ENCODE measurements at regions not wholly inside any gene's neighbourhood (a gene's known extent, or its start where the extent isn't known, plus 50 kb on each side); places are given as distances from the start of the nearest gene placed in this dataset.

DNA sequence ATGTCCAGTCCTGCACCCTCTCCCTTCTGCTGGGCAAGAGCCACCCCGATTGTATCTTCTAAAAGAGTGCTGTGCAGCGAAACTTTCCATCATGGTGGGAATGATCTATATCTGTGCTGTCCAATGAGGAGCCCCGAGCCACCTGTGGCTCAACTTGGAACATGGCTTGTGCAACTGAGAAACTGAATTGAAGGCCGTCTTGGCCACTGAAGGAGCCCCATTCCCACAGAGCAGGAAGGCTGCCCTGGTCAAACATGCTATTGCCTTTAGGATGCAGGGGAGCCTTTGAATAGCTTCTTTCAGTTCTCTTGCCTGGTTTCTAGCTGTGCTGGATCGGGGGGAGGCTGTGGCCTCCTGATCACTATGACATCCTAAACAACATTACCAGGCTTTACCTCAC is 427.6 kb downstream of the SETD4 start:
- H3K4me3 Mint-ChIP-seq (ENCODE audit: unreplicated experiment): no peak overlapping the region
- H3K27me3 Mint-ChIP-seq (ENCODE audit: unreplicated experiment): no peaks in the 10 kb centered on the region
- peaks cover 7% of the 10 kb centered on the region for H3K4me1 Mint-ChIP-seq (ENCODE audit: unreplicated experiment)
- H3K9me3 Mint-ChIP-seq (ENCODE audit: unreplicated experiment): no peaks in the 10 kb centered on the region
- no peak overlapping the region for H3K27ac Mint-ChIP-seq (ENCODE audit: unreplicated experiment)
- TF ChIP-seq, protein P1, sequence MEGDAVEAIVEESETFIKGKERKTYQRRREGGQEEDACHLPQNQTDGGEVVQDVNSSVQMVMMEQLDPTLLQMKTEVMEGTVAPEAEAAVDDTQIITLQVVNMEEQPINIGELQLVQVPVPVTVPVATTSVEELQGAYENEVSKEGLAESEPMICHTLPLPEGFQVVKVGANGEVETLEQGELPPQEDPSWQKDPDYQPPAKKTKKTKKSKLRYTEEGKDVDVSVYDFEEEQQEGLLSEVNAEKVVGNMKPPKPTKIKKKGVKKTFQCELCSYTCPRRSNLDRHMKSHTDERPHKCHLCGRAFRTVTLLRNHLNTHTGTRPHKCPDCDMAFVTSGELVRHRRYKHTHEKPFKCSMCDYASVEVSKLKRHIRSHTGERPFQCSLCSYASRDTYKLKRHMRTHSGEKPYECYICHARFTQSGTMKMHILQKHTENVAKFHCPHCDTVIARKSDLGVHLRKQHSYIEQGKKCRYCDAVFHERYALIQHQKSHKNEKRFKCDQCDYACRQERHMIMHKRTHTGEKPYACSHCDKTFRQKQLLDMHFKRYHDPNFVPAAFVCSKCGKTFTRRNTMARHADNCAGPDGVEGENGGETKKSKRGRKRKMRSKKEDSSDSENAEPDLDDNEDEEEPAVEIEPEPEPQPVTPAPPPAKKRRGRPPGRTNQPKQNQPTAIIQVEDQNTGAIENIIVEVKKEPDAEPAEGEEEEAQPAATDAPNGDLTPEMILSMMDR (IDR thresholded peaks at IDR 0.05; ENCODE audit: unreplicated experiment): no peak
- DNase-seq (ENCODE audit: low spot score): no peak
- H3K36me3 Mint-ChIP-seq (ENCODE audit: low read depth, unreplicated experiment): no peaks in the 10 kb centered on the region

DNA sequence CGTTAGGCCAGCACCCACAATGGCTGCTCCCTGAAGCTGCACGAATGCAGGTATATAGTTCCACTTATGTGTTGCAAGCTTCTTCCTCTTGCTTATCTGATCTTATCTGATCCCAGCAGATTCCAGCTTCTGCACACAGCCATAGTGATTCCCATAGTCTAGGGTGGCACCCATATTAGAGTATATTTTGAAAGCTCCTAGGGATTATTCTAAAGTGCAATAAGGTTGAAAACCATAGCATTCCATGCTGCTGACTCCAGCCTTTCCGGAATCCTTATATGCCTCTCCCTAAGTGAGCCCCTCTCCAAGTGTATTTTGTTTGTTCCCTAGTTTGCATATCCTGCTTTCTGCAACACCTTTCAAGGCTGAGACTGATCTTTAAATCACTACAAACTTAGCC is 432.0 kb downstream of the SETD4 start:
- TF ChIP-seq, protein P1 (IDR thresholded peaks at IDR 0.05; ENCODE audit: unreplicated experiment): no peak
- Mint-ChIP-seq H3K27ac (ENCODE audit: unreplicated experiment) (no peak overlapping the region), H3K4me3 (ENCODE audit: unreplicated experiment) (no peak overlapping the region)

GRCh38 chr21:35627462-35627861 is 432.9 kb downstream of the SETD4 start:
- H3K27ac Mint-ChIP-seq (ENCODE audit: unreplicated experiment): no peak overlapping the region
- H3K4me3 Mint-ChIP-seq (ENCODE audit: unreplicated experiment): no peak overlapping the region
- no peaks in the 10 kb centered on the region for H3K36me3 Mint-ChIP-seq (ENCODE audit: low read depth, unreplicated experiment)
- no peaks in the 10 kb centered on the region for H3K27me3 Mint-ChIP-seq (ENCODE audit: unreplicated experiment)
- H3K4me1 Mint-ChIP-seq (ENCODE audit: unreplicated experiment): peaks cover 7% of the 10 kb centered on the region
- no peak for DNase-seq (ENCODE audit: low spot score)
- H3K9me3 Mint-ChIP-seq (ENCODE audit: unreplicated experiment): no peaks in the 10 kb centered on the region
- TF ChIP-seq, protein P1 (IDR thresholded peaks at IDR 0.05; ENCODE audit: unreplicated experiment): no peak

More for the DNA sequence above, 432.0 kb downstream of the SETD4 start:
- no peaks in the 10 kb centered on the region for H3K36me3 Mint-ChIP-seq (ENCODE audit: low read depth, unreplicated experiment)
- no peak for DNase-seq (ENCODE audit: low spot score)
- H3K27me3 Mint-ChIP-seq (ENCODE audit: unreplicated experiment): no peaks in the 10 kb centered on the region
- peaks cover 7% of the 10 kb centered on the region for H3K4me1 Mint-ChIP-seq (ENCODE audit: unreplicated experiment)
- H3K9me3 Mint-ChIP-seq (ENCODE audit: unreplicated experiment): no peaks in the 10 kb centered on the region

- H3K27ac Mint-ChIP-seq (ENCODE audit: unreplicated experiment): no peak overlapping the region
- H3K27me3 Mint-ChIP-seq (ENCODE audit: unreplicated experiment): no peaks in the 10 kb centered on the region
- no peaks in the 10 kb centered on the region for H3K9me3 Mint-ChIP-seq (ENCODE audit: unreplicated experiment)
- no peak overlapping the region for H3K4me3 Mint-ChIP-seq (ENCODE audit: unreplicated experiment)
- DNase-seq (ENCODE audit: low spot score): no peak
- TF ChIP-seq, protein P1 (IDR thresholded peaks at IDR 0.05; ENCODE audit: unreplicated experiment): no peak
- H3K4me1 Mint-ChIP-seq (ENCODE audit: unreplicated experiment): peaks cover 7% of the 10 kb centered on the region
- H3K36me3 Mint-ChIP-seq (ENCODE audit: low read depth, unreplicated experiment): no peaks in the 10 kb centered on the region
Measured at GRCh38 chr21:35625576-35625975, 434.8 kb downstream of the SETD4 start.

- H3K9me3 Mint-ChIP-seq (ENCODE audit: unreplicated experiment): no peaks in the 10 kb centered on the region
- H3K4me1 Mint-ChIP-seq (ENCODE audit: unreplicated experiment): peaks cover 7% of the 10 kb centered on the region
- no peaks in the 10 kb centered on the region for H3K27me3 Mint-ChIP-seq (ENCODE audit: unreplicated experiment)
- H3K4me3 Mint-ChIP-seq (ENCODE audit: unreplicated experiment): no peak overlapping the region
- no peak overlapping the region for H3K27ac Mint-ChIP-seq (ENCODE audit: unreplicated experiment)
- DNase-seq (ENCODE audit: low spot score): no peak
- no peaks in the 10 kb centered on the region for H3K36me3 Mint-ChIP-seq (ENCODE audit: low read depth, unreplicated experiment)
- TF ChIP-seq, protein P1 (IDR thresholded peaks at IDR 0.05; ENCODE audit: unreplicated experiment): no peak
Measured at GRCh38 chr21:35624901-35625300, 435.4 kb downstream of the SETD4 start.

Data from endothelial cell (in vitro differentiated cells).